Keratinocyte (primary cell): ENCODE measurements at regions not wholly inside any gene's neighbourhood (a gene's known extent, or its start where the extent isn't known, plus 50 kb on each side); places are given as distances from the start of the nearest gene placed in this dataset.

Source experiments
- DNase-seq: peaks from one replicate; pipeline ENCODE4 v3.0.0-alpha.2; 2011; ENCODE audit warnings: low read depth, missing footprints, low spot score
- FAIRE-seq: peaks from 2 replicates; lab custom pipeline; 2011; peaks lifted over from hg19 to GRCh38; lab: Jason Lieb, UNC
- H2AFZ ChIP-seq: 2 replicates; pipeline ENCODE4 v1.6.0; 2012; ENCODE audit warnings: low read length, control low read depth, inconsistent platforms; ENCODE audit not compliant: control insufficient read depth
- H3K27ac ChIP-seq: 2 replicates; pipeline ENCODE4 v1.5.1; 2011; ENCODE audit warnings: low read length; ENCODE audit not compliant: control insufficient read depth, insufficient read depth
- H3K27me3 ChIP-seq: 3 replicates; pipeline ENCODE4 v1.6.0; 2011; ENCODE audit warnings: low read length; ENCODE audit not compliant: control insufficient read depth, insufficient read depth; ENCODE audit errors: extremely low read depth
- H3K36me3 ChIP-seq, 2 experiments: 2 replicates in 1 of 2; 3 replicates in 1 of 2; pipeline ENCODE4 v1.5.1; 2011; ENCODE audit warnings: low read length in 2 of 2, mild to moderate bottlenecking in 1 of 2; ENCODE audit not compliant: control insufficient read depth in 2 of 2, insufficient read depth in 2 of 2; ENCODE audit errors: extremely low read depth in 1 of 2
- H3K4me1 ChIP-seq: 3 replicates; pipeline ENCODE4 v1.5.1; 2011; ENCODE audit warnings: low read length; ENCODE audit not compliant: control insufficient read depth, insufficient read depth; ENCODE audit errors: extremely low read depth
- H3K4me2 ChIP-seq: 3 replicates; pipeline ENCODE4 v1.6.0; 2011; ENCODE audit warnings: low read depth, low read length; ENCODE audit not compliant: control insufficient read depth, insufficient read depth; ENCODE audit errors: extremely low read depth
- H3K4me3 ChIP-seq, 3 experiments: fragments of 200-600 bp in 1 of 3; sonication (generic) in 1 of 3; 2 replicates in 2 of 3; 3 replicates in 1 of 3; pipeline ENCODE4 v1.5.1; 2011 to 2016; ENCODE audit warnings: low read length in 3 of 3, mild to moderate bottlenecking in 3 of 3, control low read depth in 2 of 3, inconsistent platforms in 1 of 3, low read depth in 1 of 3, mixed read lengths in 1 of 3, mixed run types in 1 of 3, moderate library complexity in 1 of 3; ENCODE audit not compliant: control insufficient read depth in 2 of 3, insufficient read depth in 2 of 3; ENCODE audit errors: extremely low read depth in 1 of 3
- H3K79me2 ChIP-seq: 2 replicates; pipeline ENCODE4 v1.6.0; 2012; ENCODE audit warnings: low read length; ENCODE audit not compliant: control insufficient read depth, insufficient read depth
- H3K9ac ChIP-seq: 3 replicates; pipeline ENCODE4 v1.6.0; 2011; ENCODE audit warnings: low read length; ENCODE audit not compliant: control insufficient read depth, insufficient read depth; ENCODE audit errors: extremely low read depth
- H3K9me1 ChIP-seq: 3 replicates; pipeline ENCODE4 v1.6.0; 2011; ENCODE audit warnings: low read length; ENCODE audit not compliant: control insufficient read depth, insufficient read depth; ENCODE audit errors: extremely low read depth
- H3K9me3 ChIP-seq: 2 replicates; pipeline ENCODE4 v1.5.1; 2012; ENCODE audit warnings: low read depth, low read length; ENCODE audit not compliant: control insufficient read depth
- H4K20me1 ChIP-seq: 3 replicates; pipeline ENCODE4 v1.6.0; 2011; ENCODE audit warnings: low read length; ENCODE audit not compliant: control insufficient read depth, insufficient read depth; ENCODE audit errors: extremely low read depth
- CTCF ChIP-seq, 3 experiments: IDR thresholded peaks in 1 of 3; conservative IDR thresholded peaks in 1 of 3; optimal IDR thresholded peaks in 1 of 3; 2 replicates in 2 of 3; 3 replicates in 1 of 3; pipeline versions ENCODE3 to v1.5.1; 2011; ENCODE audit warnings: low read length in 3 of 3, mild to moderate bottlenecking in 3 of 3, moderate library complexity in 2 of 3, control low read depth in 1 of 3, inconsistent platforms in 1 of 3; ENCODE audit not compliant: insufficient read depth in 2 of 3; ENCODE audit errors: extremely low read depth in 1 of 3
- EZH2 ChIP-seq: IDR thresholded peaks from one replicate; pipeline ENCODE4 v1.6.1; 2012; ENCODE audit warnings: inconsistent platforms, mild to moderate bottlenecking, low read length, moderate library complexity
- dilution Hi-C: fragments of 300-500 bp; cut with MboI; formaldehyde crosslinking; loops from one replicate; pipeline ENCODE4 v1.7.0; 2020; ENCODE audit warnings: low sequenced_read_pairs; ENCODE audit not compliant: extremely low pct_ligation_motif_present

- H3K9ac ChIP-seq, result no peak overlapping the region
- H3K4me1 ChIP-seq, result no peaks in the 10 kb centered on the region
- dilution Hi-C loops, result no loop called here
- H3K9me1 ChIP-seq, result no peaks in the 10 kb centered on the region
- TF ChIP-seq CTCF (optimal IDR thresholded peaks at IDR 0.05 in 1 of 3, IDR thresholded peaks at IDR 0.05 in 1 of 3, conservative IDR thresholded peaks at IDR 0.05 in 1 of 3; ENCODE audit: extremely low read depth in 1 of 3, insufficient read depth in 2 of 3, low read length in 3 of 3) (no peak), EZH2 (no peak)
- H3K4me3 ChIP-seq, result no peak overlapping the region
- no peaks in the 10 kb centered on the region for H3K79me2 ChIP-seq
- no peaks in the 10 kb centered on the region for H3K9me3 ChIP-seq
- no peaks in the 10 kb centered on the region for H3K36me3 ChIP-seq
- no peaks in the 10 kb centered on the region for H4K20me1 ChIP-seq
- no peak overlapping the region for H3K27ac ChIP-seq
- no peak overlapping the region for H2AFZ ChIP-seq
- FAIRE-seq (no peak), DNase-seq (no peak)
- peaks cover 2% of the 10 kb centered on the region for H3K27me3 ChIP-seq
- H3K4me2 ChIP-seq, result no peak overlapping the region
Observed at GRCh38 chr1:184270556-184270955, 116.3 kb upstream of the C1orf21 start.

- Histone ChIP-seq H3K9me1 (no peaks in the 10 kb centered on the region), H2AFZ (no peak overlapping the region), H3K36me3 (no peaks in the 10 kb centered on the region), H3K27me3 (peaks cover 2% of the 10 kb centered on the region), H3K27ac (no peak overlapping the region), H4K20me1 (no peaks in the 10 kb centered on the region), H3K9ac (no peak overlapping the region), H3K79me2 (no peaks in the 10 kb centered on the region), H3K4me3 (no peak overlapping the region), H3K4me2 (no peak overlapping the region), H3K4me1 (no peaks in the 10 kb centered on the region), H3K9me3 (no peaks in the 10 kb centered on the region)
- DNase-seq (no peak), FAIRE-seq (no peak)
- TF ChIP-seq CTCF (optimal IDR thresholded peaks at IDR 0.05 in 1 of 3, IDR thresholded peaks at IDR 0.05 in 1 of 3, conservative IDR thresholded peaks at IDR 0.05 in 1 of 3; ENCODE audit: extremely low read depth in 1 of 3, insufficient read depth in 2 of 3, low read length in 3 of 3), result no peak
- TF ChIP-seq EZH2, result no peak
- dilution Hi-C loops, result no loop called here
Observed at GRCh38 chr1:184272175-184272866, 114.5 kb upstream of the C1orf21 start.
